Head of caudate nucleus (tissue), 42 donors: ENCODE measurements at regions not wholly inside any gene's neighbourhood (a gene's known extent, or its start where the extent isn't known, plus 50 kb on each side); places are given as distances from the start of the nearest gene placed in this dataset.

Source experiments
- DNase-seq, 42 donors: peaks; one replicate each; pipeline versions ENCODE4 v3.0.0 to v3.0.0-alpha.2; 2020 to 2021; ENCODE audit warnings: mixed read lengths in 7 of 42
- intact Hi-C: fragments of 100-400 bp; cut with DNase I; formaldehyde crosslinking; loops from one replicate; pipeline ENCODE4 v1.15.0; 2022

GRCh38 chr10:90412582-90412981, 445.3 kb downstream of the HTR7 start:
- intact Hi-C loops: no loop called here

GRCh38 chr10:90413196-90413595, 444.6 kb downstream of the HTR7 start:
- DNase-seq: no peak
- intact Hi-C loops: no loop called here

More at GRCh38 chr10:90412582-90412981, 445.3 kb downstream of the HTR7 start:
- no peak for DNase-seq

- intact Hi-C loops: no loop called here
Measured at GRCh38 chr10:90414926-90415325, 442.9 kb downstream of the HTR7 start.

GRCh38 chr10:90417029-90417428, 440.8 kb downstream of the HTR7 start:
- intact Hi-C loops: no loop called here
- DNase-seq: no peak

More at GRCh38 chr10:90414926-90415325, 442.9 kb downstream of the HTR7 start:
- DNase-seq: no peak

- no peak for DNase-seq
- intact Hi-C loops: no loop called here
Measured at GRCh38 chr10:90417476-90418210, 440.2 kb downstream of the HTR7 start.

- no peak for DNase-seq
- intact Hi-C loops: no loop called here
Measured at GRCh38 chr10:90418869-90419652, 438.8 kb downstream of the HTR7 start.

- DNase-seq: no peak
Measured at GRCh38 chr10:90420637-90421318, 437.1 kb downstream of the HTR7 start.

GRCh38 chr10:90421874-90422273, 436.0 kb downstream of the HTR7 start:
- DNase-seq: no peak
- intact Hi-C loops: no loop called here

More at GRCh38 chr10:90420637-90421318, 437.1 kb downstream of the HTR7 start:
- intact Hi-C loops: no loop called here

GRCh38 chr10:90424730-90425129, 433.1 kb downstream of the HTR7 start:
- intact Hi-C loops: no loop called here

GRCh38 chr10:90430186-90430585, 427.7 kb downstream of the HTR7 start:
- no peak for DNase-seq
- intact Hi-C loops: no loop called here

More at GRCh38 chr10:90424730-90425129, 433.1 kb downstream of the HTR7 start:
- DNase-seq: no peak

- intact Hi-C loops: no loop called here
- no peak for DNase-seq
Measured at GRCh38 chr10:90432866-90433265, 425.0 kb downstream of the HTR7 start.

GRCh38 chr10:90435296-90435695, 422.5 kb downstream of the HTR7 start:
- intact Hi-C loops: no loop called here
- no peak for DNase-seq

- intact Hi-C loops: no loop called here
- no peak for DNase-seq
Measured at GRCh38 chr10:90437452-90437851, 420.4 kb downstream of the HTR7 start.

GRCh38 chr10:90440870-90441269, 417.0 kb downstream of the HTR7 start:
- no peak for DNase-seq
- intact Hi-C loops: no loop called here

GRCh38 chr10:90443342-90443741, 414.5 kb downstream of the HTR7 start:
- no peak for DNase-seq
- intact Hi-C loops: no loop called here

GRCh38 chr10:90447831-90448230, 410.0 kb downstream of the HTR7 start:
- intact Hi-C loops: no loop called here
- DNase-seq: no peak

- intact Hi-C loops: no loop called here
- no peak for DNase-seq
Measured at GRCh38 chr10:90450797-90451196, 407.0 kb downstream of the HTR7 start.

- intact Hi-C loops: no loop called here
- DNase-seq: no peak
Measured at GRCh38 chr10:90451283-90451682, 406.6 kb downstream of the HTR7 start.

GRCh38 chr10:90458054-90458453, 399.8 kb downstream of the HTR7 start:
- intact Hi-C loops: no loop called here

GRCh38 chr10:90458571-90458970, 399.3 kb downstream of the HTR7 start:
- no peak for DNase-seq
- intact Hi-C loops: no loop called here

More at GRCh38 chr10:90458054-90458453, 399.8 kb downstream of the HTR7 start:
- no peak for DNase-seq
